ENCODE measurements at regions not wholly inside any gene's neighbourhood (a gene's known extent, or its start where the extent isn't known, plus 50 kb on each side); places are given as distances from the start of the nearest gene placed in this dataset.

DNA sequence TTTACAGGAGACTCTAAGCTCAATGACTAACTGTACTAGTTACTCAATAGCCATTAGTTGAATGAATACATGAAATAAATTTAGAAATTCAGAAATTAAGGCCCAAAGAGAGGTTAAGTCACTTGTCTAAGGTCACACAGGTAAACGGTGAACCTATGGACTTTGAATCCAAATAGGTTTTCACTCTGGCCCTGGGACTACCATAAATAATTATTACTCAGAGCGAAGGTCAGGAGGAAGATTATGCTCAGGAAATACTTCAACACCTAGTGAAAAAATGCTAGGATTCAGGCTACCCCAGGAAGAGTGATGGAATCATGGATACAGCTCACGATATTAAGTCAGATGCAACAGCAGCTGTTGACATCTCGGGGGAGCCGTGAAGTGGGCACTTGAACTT, 417.4 kb downstream of the GABRG2 start:
- Histone ChIP-seq H3K27me3 (no peaks in the 10 kb centered on the region), H3K4me3 (no peak overlapping the region), H3K27ac (replicated peaks in 1 of 4) (no peak overlapping the region), H3K4me1 (no peaks in the 10 kb centered on the region), H3K9me3 (no peaks in the 10 kb centered on the region), H3K36me3 (no peaks in the 10 kb centered on the region)
- TF ChIP-seq POLR2A (IDR thresholded peaks at IDR 0.05; ENCODE audit: low read depth) (no peak), EP300 (IDR thresholded peaks at IDR 0.05) (no peak), POLR2AphosphoS5 (IDR thresholded peaks at IDR 0.05) (no peak)
- TF ChIP-seq, protein P1, sequence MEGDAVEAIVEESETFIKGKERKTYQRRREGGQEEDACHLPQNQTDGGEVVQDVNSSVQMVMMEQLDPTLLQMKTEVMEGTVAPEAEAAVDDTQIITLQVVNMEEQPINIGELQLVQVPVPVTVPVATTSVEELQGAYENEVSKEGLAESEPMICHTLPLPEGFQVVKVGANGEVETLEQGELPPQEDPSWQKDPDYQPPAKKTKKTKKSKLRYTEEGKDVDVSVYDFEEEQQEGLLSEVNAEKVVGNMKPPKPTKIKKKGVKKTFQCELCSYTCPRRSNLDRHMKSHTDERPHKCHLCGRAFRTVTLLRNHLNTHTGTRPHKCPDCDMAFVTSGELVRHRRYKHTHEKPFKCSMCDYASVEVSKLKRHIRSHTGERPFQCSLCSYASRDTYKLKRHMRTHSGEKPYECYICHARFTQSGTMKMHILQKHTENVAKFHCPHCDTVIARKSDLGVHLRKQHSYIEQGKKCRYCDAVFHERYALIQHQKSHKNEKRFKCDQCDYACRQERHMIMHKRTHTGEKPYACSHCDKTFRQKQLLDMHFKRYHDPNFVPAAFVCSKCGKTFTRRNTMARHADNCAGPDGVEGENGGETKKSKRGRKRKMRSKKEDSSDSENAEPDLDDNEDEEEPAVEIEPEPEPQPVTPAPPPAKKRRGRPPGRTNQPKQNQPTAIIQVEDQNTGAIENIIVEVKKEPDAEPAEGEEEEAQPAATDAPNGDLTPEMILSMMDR (IDR thresholded peaks at IDR 0.05), result no peak
- intact Hi-C loops (cut with DNase I), result no loop called here
- DNase-seq (ENCODE audit: extremely low spot score), result no peak
- 74% methylated on average over 5 of the region's 5 CpGs for WGBS

DNA sequence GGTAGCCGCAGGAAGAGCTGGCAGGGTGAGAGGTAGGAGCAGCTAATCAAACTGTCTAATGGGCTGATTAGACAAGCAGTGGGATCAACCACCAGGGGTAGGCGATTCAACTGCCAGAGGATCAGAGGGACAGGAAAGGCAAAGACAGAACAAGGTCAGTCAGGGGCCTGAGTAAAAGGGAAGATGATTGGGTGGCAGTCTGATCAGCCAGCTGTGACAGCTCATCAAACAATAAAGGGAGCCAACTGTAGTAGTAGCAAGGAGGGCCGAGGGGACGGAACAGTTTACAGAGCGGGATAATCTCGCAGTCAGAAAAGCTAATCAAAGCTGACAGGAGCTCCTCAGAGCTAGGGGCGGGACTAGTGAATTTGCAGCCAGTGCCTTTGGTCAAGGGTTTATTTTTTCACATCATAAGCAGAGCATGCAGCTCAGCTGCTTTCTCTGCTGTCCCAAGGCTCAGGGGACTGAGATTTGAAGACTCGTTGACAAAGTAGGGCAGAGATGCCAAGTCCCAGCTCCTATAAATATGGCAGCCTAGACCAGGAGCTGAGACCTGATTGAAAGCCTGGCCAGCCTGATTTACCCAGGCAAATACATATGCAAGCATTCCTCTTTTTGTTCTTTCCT, 418.2 kb downstream of the GABRG2 start:
- 34% methylated on average over 8 of the region's 8 CpGs for WGBS
- H3K4me3 ChIP-seq, result no peak overlapping the region
- H3K27me3 ChIP-seq, result no peaks in the 10 kb centered on the region
- no peaks in the 10 kb centered on the region for H3K9me3 ChIP-seq
- H3K27ac ChIP-seq (replicated peaks in 1 of 4), result no peak overlapping the region
- no peaks in the 10 kb centered on the region for H3K4me1 ChIP-seq
- TF ChIP-seq, protein P1 (IDR thresholded peaks at IDR 0.05), result no peak
- TF ChIP-seq POLR2A (IDR thresholded peaks at IDR 0.05; ENCODE audit: low read depth), result no peak
- TF ChIP-seq POLR2AphosphoS5 (IDR thresholded peaks at IDR 0.05), result no peak
- no peak for TF ChIP-seq EP300 (IDR thresholded peaks at IDR 0.05)
- no peaks in the 10 kb centered on the region for H3K36me3 ChIP-seq
- intact Hi-C loops (cut with DNase I), result no loop called here
- no peak for DNase-seq (ENCODE audit: extremely low spot score)

DNA sequence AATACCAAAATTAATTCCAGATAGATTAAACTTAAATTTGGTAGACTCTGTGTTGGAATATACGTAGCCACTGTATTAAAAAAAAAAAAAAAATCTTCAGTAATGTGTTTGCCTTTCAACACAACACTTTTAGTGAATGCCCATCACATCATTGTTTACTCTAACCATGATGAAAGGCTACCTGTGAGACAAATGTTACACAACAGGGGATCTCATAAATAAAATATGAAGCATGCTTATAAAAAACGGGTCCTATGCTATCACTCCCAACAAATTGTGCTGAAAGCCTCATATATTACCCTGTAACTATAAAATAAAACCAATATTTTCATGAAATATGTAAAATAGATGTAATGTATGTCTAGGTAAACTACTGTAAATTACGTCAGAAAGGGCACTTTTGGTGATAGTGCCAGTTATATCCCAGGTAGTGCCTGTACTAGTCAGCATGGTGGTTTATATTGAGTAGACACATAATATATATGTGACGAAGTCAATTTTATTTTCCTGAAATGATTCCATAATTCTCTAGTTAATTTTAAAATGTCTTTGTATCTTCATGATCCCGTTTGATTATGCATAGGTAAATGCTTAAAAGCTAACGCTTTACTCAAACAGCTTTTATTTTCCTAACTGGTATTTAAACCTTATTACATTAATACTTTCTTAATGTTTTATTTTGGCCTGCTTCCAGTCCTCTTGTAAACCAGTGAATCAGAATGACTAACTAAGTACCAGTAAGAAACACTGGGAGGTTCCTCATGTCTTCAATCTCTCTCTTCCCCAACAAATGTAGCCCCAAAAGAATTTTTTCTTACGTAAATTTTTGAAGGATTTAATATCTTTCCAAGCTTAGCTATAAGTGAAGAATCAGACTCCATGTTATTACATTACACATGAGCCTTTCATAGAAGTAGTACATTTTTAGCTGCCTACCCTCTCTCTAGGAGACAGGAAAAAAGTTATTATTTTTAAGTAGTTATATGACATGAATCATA, 420.3 kb downstream of the GABRG2 start:
- WGBS, result 71% methylated on average over 7 of the region's 7 CpGs
- no peaks in the 10 kb centered on the region for H3K4me1 ChIP-seq
- no peak for TF ChIP-seq POLR2AphosphoS5 (IDR thresholded peaks at IDR 0.05)
- no peak for TF ChIP-seq EP300 (IDR thresholded peaks at IDR 0.05)
- no peak for TF ChIP-seq POLR2A (IDR thresholded peaks at IDR 0.05; ENCODE audit: low read depth)
- TF ChIP-seq, protein P1 (IDR thresholded peaks at IDR 0.05), result no peak
- H3K4me3 ChIP-seq, result no peak overlapping the region
- no peak for DNase-seq (ENCODE audit: extremely low spot score)
- no peaks in the 10 kb centered on the region for H3K9me3 ChIP-seq
- no peak overlapping the region for H3K27ac ChIP-seq (replicated peaks in 1 of 4)
- H3K36me3 ChIP-seq, result no peaks in the 10 kb centered on the region
- intact Hi-C loops (cut with DNase I), result no loop called here
- H3K27me3 ChIP-seq, result no peaks in the 10 kb centered on the region

DNA sequence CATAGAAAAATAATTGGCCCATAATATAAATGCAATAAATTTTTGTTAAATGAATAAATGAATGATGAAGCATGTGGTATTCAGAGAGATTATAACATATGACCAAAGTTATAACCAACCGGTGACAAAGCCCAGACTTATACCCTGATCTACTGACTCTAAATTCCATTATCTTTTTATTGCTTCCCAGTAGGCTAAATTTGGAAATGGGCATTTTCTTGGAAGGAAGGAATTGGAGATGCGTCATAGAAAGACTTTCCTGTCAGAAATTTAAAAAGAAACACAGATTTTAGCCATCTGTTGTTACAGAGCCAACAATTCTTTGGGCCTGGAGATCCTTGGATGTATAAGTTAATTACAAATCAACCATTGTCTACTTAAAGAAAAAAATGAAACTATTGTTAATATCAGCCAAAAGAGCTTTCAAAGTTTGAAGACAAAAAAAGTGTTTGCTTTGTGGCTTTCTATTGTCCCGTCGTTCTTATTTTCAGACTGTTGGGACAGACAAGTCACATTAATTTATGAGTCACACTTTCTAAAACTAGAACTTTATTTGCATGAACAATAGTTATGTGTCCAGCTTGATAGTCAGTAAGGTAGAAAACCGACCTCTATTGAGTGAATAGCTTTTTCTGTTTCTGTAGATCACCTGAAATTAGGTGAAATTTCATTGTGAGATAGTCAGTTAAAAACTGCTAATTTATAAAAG, 428.7 kb downstream of the GABRG2 start:
- H3K27ac ChIP-seq (replicated peaks in 1 of 4), result no peak overlapping the region
- no peak for DNase-seq (ENCODE audit: extremely low spot score)
- WGBS, result 61% methylated on average over 5 of the region's 5 CpGs
- no peaks in the 10 kb centered on the region for H3K9me3 ChIP-seq
- H3K4me3 ChIP-seq, result no peak overlapping the region
- no peaks in the 10 kb centered on the region for H3K4me1 ChIP-seq
- no peaks in the 10 kb centered on the region for H3K36me3 ChIP-seq
- intact Hi-C loops (cut with DNase I), result no loop called here
- no peaks in the 10 kb centered on the region for H3K27me3 ChIP-seq
- no peak for TF ChIP-seq EP300 (IDR thresholded peaks at IDR 0.05)
- TF ChIP-seq, protein P1 (IDR thresholded peaks at IDR 0.05), result no peak
- no peak for TF ChIP-seq POLR2AphosphoS5 (IDR thresholded peaks at IDR 0.05)
- TF ChIP-seq POLR2A (IDR thresholded peaks at IDR 0.05; ENCODE audit: low read depth), result no peak
